ENCODE measurements at regions not wholly inside any gene's neighbourhood (a gene's known extent, or its start where the extent isn't known, plus 50 kb on each side); places are given as distances from the start of the nearest gene placed in this dataset.

- Histone ChIP-seq H3K9ac (ENCODE audit: low read length in 3 of 3) (no peak overlapping the region), H3K4me1 (ENCODE audit: control insufficient read depth in 2 of 3, insufficient read depth in 2 of 3, low read depth in 1 of 3, low read length in 3 of 3) (no peaks in the 10 kb centered on the region), H3K9me3 (ENCODE audit: control insufficient read depth in 2 of 3, insufficient read depth in 1 of 3, low read length in 3 of 3) (no peaks in the 10 kb centered on the region), H3K4me3 (ENCODE audit: low read length in 3 of 3) (no peak overlapping the region), H3K36me3 (ENCODE audit: control insufficient read depth in 2 of 3, insufficient read depth in 3 of 3, low read length in 3 of 3) (no peaks in the 10 kb centered on the region), H3K27me3 (ENCODE audit: control insufficient read depth, insufficient read depth, low read length) (no peaks in the 10 kb centered on the region), H3K27ac (ENCODE audit: low read depth in 2 of 2, low read length in 2 of 2) (no peak overlapping the region)
- no peak for DNase-seq
- TF ChIP-seq, protein P1, sequence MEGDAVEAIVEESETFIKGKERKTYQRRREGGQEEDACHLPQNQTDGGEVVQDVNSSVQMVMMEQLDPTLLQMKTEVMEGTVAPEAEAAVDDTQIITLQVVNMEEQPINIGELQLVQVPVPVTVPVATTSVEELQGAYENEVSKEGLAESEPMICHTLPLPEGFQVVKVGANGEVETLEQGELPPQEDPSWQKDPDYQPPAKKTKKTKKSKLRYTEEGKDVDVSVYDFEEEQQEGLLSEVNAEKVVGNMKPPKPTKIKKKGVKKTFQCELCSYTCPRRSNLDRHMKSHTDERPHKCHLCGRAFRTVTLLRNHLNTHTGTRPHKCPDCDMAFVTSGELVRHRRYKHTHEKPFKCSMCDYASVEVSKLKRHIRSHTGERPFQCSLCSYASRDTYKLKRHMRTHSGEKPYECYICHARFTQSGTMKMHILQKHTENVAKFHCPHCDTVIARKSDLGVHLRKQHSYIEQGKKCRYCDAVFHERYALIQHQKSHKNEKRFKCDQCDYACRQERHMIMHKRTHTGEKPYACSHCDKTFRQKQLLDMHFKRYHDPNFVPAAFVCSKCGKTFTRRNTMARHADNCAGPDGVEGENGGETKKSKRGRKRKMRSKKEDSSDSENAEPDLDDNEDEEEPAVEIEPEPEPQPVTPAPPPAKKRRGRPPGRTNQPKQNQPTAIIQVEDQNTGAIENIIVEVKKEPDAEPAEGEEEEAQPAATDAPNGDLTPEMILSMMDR (IDR thresholded peaks at IDR 0.05; ENCODE audit: borderline replicate concordance, extremely low read depth, insufficient read depth): no peak
- intact Hi-C loops (cut with DNase I): no loop called here
- FAIRE-seq: no peak
These were observed 762.7 kb upstream of the TMEFF2 start for GRCh38 chr2:192957425-192957824.

GRCh38 chr2:192953116-192953515 lies 758.4 kb upstream of the TMEFF2 start:
- Histone ChIP-seq H3K4me3 (ENCODE audit: low read length in 3 of 3) (no peak overlapping the region), H3K4me1 (ENCODE audit: control insufficient read depth in 2 of 3, insufficient read depth in 2 of 3, low read depth in 1 of 3, low read length in 3 of 3) (no peaks in the 10 kb centered on the region), H3K27me3 (ENCODE audit: control insufficient read depth, insufficient read depth, low read length) (no peaks in the 10 kb centered on the region), H3K27ac (ENCODE audit: low read depth in 2 of 2, low read length in 2 of 2) (no peak overlapping the region), H3K9me3 (ENCODE audit: control insufficient read depth in 2 of 3, insufficient read depth in 1 of 3, low read length in 3 of 3) (no peaks in the 10 kb centered on the region), H3K9ac (ENCODE audit: low read length in 3 of 3) (no peak overlapping the region), H3K36me3 (ENCODE audit: control insufficient read depth in 2 of 3, insufficient read depth in 3 of 3, low read length in 3 of 3) (no peaks in the 10 kb centered on the region)
- DNase-seq: no peak
- no peak for FAIRE-seq
- intact Hi-C loops (cut with DNase I): no loop called here
- TF ChIP-seq, protein P1 (IDR thresholded peaks at IDR 0.05; ENCODE audit: borderline replicate concordance, extremely low read depth, insufficient read depth): no peak

DNA sequence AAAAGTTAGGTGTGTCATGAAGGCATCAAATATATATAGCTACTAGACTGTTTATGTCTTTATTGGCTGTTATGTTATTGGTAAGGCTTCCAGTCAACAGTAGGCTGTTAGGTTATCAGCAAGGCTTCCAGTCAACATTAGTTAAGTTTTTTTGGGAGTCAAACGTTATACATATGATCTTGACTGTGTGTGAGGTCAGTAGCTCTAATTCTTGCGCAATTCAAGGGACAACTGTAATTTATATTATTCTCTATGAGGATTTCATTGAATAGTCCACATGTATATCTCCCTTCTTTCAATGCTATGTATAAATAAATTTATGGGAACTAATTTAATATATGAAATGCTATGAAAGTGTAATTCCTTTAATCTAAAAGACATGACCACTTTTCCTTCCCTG lies 757.5 kb upstream of the TMEFF2 start:
- DNase-seq: no peak
- TF ChIP-seq, protein P1 (IDR thresholded peaks at IDR 0.05; ENCODE audit: borderline replicate concordance, extremely low read depth, insufficient read depth): no peak
- H3K9me3 ChIP-seq (ENCODE audit: control insufficient read depth in 2 of 3, insufficient read depth in 1 of 3, low read length in 3 of 3): no peaks in the 10 kb centered on the region
- FAIRE-seq: no peak
- intact Hi-C loops (cut with DNase I): no loop called here
- H3K4me3 ChIP-seq (ENCODE audit: low read length in 3 of 3): no peak overlapping the region
- no peaks in the 10 kb centered on the region for H3K4me1 ChIP-seq (ENCODE audit: control insufficient read depth in 2 of 3, insufficient read depth in 2 of 3, low read depth in 1 of 3, low read length in 3 of 3)
- no peak overlapping the region for H3K9ac ChIP-seq (ENCODE audit: low read length in 3 of 3)
- H3K36me3 ChIP-seq (ENCODE audit: control insufficient read depth in 2 of 3, insufficient read depth in 3 of 3, low read length in 3 of 3): no peaks in the 10 kb centered on the region
- H3K27me3 ChIP-seq (ENCODE audit: control insufficient read depth, insufficient read depth, low read length): no peaks in the 10 kb centered on the region
- H3K27ac ChIP-seq (ENCODE audit: low read depth in 2 of 2, low read length in 2 of 2): no peak overlapping the region

GRCh38 chr2:192948316-192948715 lies 753.6 kb upstream of the TMEFF2 start:
- Histone ChIP-seq H3K9me3 (ENCODE audit: control insufficient read depth in 2 of 3, insufficient read depth in 1 of 3, low read length in 3 of 3) (no peaks in the 10 kb centered on the region), H3K27ac (ENCODE audit: low read depth in 2 of 2, low read length in 2 of 2) (no peak overlapping the region), H3K4me1 (ENCODE audit: control insufficient read depth in 2 of 3, insufficient read depth in 2 of 3, low read depth in 1 of 3, low read length in 3 of 3) (no peaks in the 10 kb centered on the region), H3K36me3 (ENCODE audit: control insufficient read depth in 2 of 3, insufficient read depth in 3 of 3, low read length in 3 of 3) (no peaks in the 10 kb centered on the region), H3K4me3 (ENCODE audit: low read length in 3 of 3) (no peak overlapping the region), H3K9ac (ENCODE audit: low read length in 3 of 3) (no peak overlapping the region), H3K27me3 (ENCODE audit: control insufficient read depth, insufficient read depth, low read length) (no peaks in the 10 kb centered on the region)
- intact Hi-C loops (cut with DNase I): no loop called here
- no peak for DNase-seq
- FAIRE-seq: no peak
- TF ChIP-seq, protein P1 (IDR thresholded peaks at IDR 0.05; ENCODE audit: borderline replicate concordance, extremely low read depth, insufficient read depth): no peak
